HFFc6 (cell line): ENCODE measurements at regions not wholly inside any gene's neighbourhood (a gene's known extent, or its start where the extent isn't known, plus 50 kb on each side); places are given as distances from the start of the nearest gene placed in this dataset.

Experiments
- DNase-seq: peaks from one replicate; pipeline ENCODE4 v3.0.0-alpha.2; 2018
- H3K27ac Mint-ChIP-seq: 2 replicates; pipeline ENCODE4 v1.8.0; 2020; ENCODE audit warnings: mild to moderate bottlenecking, mixed read lengths
- H3K27me3 Mint-ChIP-seq: 2 replicates; pipeline ENCODE4 v1.8.0; 2021; ENCODE audit warnings: mild to moderate bottlenecking, moderate library complexity, mixed read lengths; ENCODE audit not compliant: insufficient read depth
- H3K36me3 Mint-ChIP-seq: 2 replicates; pipeline ENCODE4 v1.8.0; 2021; ENCODE audit warnings: low read depth, mixed read lengths
- H3K4me1 Mint-ChIP-seq: 2 replicates; pipeline ENCODE4 v1.8.0; 2020; ENCODE audit warnings: low read depth, mixed read lengths
- H3K4me3 Mint-ChIP-seq: 2 replicates; pipeline ENCODE4 v1.8.0; 2020; ENCODE audit warnings: mild to moderate bottlenecking, moderate library complexity, mixed read lengths
- H3K9me3 Mint-ChIP-seq: 2 replicates; pipeline ENCODE4 v1.8.0; 2020; ENCODE audit warnings: mild to moderate bottlenecking, mixed read lengths
- CTCF ChIP-seq: fragments of 200-600 bp; sonication (generic); IDR thresholded peaks from 2 replicates; pipeline ENCODE4 v1.5.0; 2021; ENCODE audit warnings: antibody characterized with exemption, mild to moderate bottlenecking

- H3K36me3 Mint-ChIP-seq: no peaks in the 10 kb centered on the region
- H3K27ac Mint-ChIP-seq: no peak overlapping the region
- no peak overlapping the region for H3K4me3 Mint-ChIP-seq
- TF ChIP-seq CTCF: no peak
- no peaks in the 10 kb centered on the region for H3K9me3 Mint-ChIP-seq
- H3K4me1 Mint-ChIP-seq: no peaks in the 10 kb centered on the region
- DNase-seq: no peak
- H3K27me3 Mint-ChIP-seq: peaks cover 10% of the 10 kb centered on the region; the same call in 1 of the 2 replicates
Observed at GRCh38 chr20:11245431-11245830, 571.6 kb upstream of the JAG1 start.

GRCh38 chr20:11246251-11246775, 572.5 kb upstream of the JAG1 start:
- Mint-ChIP-seq H3K4me1 (no peaks in the 10 kb centered on the region), H3K4me3 (no peak overlapping the region)
- no peak for DNase-seq

GRCh38 chr20:11247046-11248010, 573.5 kb upstream of the JAG1 start:
- H3K9me3 Mint-ChIP-seq: no peaks in the 10 kb centered on the region
- no peak overlapping the region for H3K27ac Mint-ChIP-seq
- no peak overlapping the region for H3K4me3 Mint-ChIP-seq
- peaks cover 8% of the 10 kb centered on the region; the same call in 1 of the 2 replicates for H3K27me3 Mint-ChIP-seq
- DNase-seq: no peak
- TF ChIP-seq CTCF: no peak
- H3K36me3 Mint-ChIP-seq: no peaks in the 10 kb centered on the region
- H3K4me1 Mint-ChIP-seq: no peaks in the 10 kb centered on the region

More at GRCh38 chr20:11246251-11246775, 572.5 kb upstream of the JAG1 start:
- Mint-ChIP-seq H3K27me3 (peaks cover 10% of the 10 kb centered on the region; the same call in 1 of the 2 replicates), H3K36me3 (no peaks in the 10 kb centered on the region), H3K27ac (no peak overlapping the region), H3K9me3 (no peaks in the 10 kb centered on the region)
- TF ChIP-seq CTCF: no peak

GRCh38 chr20:11248011-11248409, 574.2 kb upstream of the JAG1 start:
- no peaks in the 10 kb centered on the region for H3K9me3 Mint-ChIP-seq
- TF ChIP-seq CTCF: no peak
- no peaks in the 10 kb centered on the region for H3K36me3 Mint-ChIP-seq
- H3K27me3 Mint-ChIP-seq: peaks cover 6% of the 10 kb centered on the region; the same call in 1 of the 2 replicates
- H3K4me1 Mint-ChIP-seq: no peaks in the 10 kb centered on the region
- no peak overlapping the region for H3K27ac Mint-ChIP-seq
- no peak overlapping the region for H3K4me3 Mint-ChIP-seq
- DNase-seq: no peak

- H3K36me3 Mint-ChIP-seq: no peaks in the 10 kb centered on the region
- H3K27ac Mint-ChIP-seq: no peak overlapping the region
Observed at GRCh38 chr20:11248687-11249638, 575.2 kb upstream of the JAG1 start.

More at GRCh38 chr20:11248687-11249638, 575.2 kb upstream of the JAG1 start:
- Mint-ChIP-seq H3K27me3 (peaks cover 6% of the 10 kb centered on the region; the same call in 1 of the 2 replicates), H3K4me1 (no peaks in the 10 kb centered on the region), H3K4me3 (no peak overlapping the region), H3K9me3 (peaks cover 5% of the 10 kb centered on the region; the same call in 1 of the 2 replicates)
- DNase-seq: no peak
- TF ChIP-seq CTCF: no peak
